GM18502 (cell line): ENCODE measurements at regions not wholly inside any gene's neighbourhood (a gene's known extent, or its start where the extent isn't known, plus 50 kb on each side); places are given as distances from the start of the nearest gene placed in this dataset.
"Not testable (repeated sequence)": the region's sequence is repeated elsewhere in the genome, so short reads cannot be mapped to it uniquely, and the experiment has no call there.

Experiments
- ATAC-seq: cut with Tn5 transposase; IDR thresholded peaks from one replicate; pipeline ENCODE4 v1.9.1; 2021; ENCODE audit warnings: mild to moderate bottlenecking; ENCODE audit not compliant: unreplicated experiment, poor library complexity

GRCh38 chr6:6984585-6985366 is 123.0 kb upstream of the RREB1 start:
- no peak for ATAC-seq

DNA sequence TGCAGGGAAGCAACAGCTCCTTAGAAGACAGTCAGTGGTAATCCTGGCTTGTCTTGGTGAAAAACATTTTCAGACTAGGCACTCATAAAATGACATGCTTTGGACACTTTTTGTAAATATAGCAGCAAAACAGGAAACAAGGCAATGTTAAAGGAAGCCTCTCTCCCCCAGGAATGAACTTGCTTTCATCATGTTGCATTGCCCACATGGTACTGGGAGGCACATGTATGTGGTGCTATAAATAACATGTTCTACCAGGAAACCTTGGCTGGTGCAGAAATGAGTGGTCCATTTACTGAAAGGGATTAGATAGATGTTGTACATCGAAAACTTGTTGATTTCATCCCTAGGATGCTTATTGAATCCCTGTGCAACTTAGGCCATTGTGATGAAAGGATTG is 121.4 kb upstream of the RREB1 start:
- ATAC-seq: no peak

- no peak for ATAC-seq
Measured at GRCh38 chr6:6987749-6988148, 120.0 kb upstream of the RREB1 start.

- ATAC-seq: not testable (repeated sequence)
Measured at GRCh38 chr6:6990059-6990458, 117.7 kb upstream of the RREB1 start.

DNA sequence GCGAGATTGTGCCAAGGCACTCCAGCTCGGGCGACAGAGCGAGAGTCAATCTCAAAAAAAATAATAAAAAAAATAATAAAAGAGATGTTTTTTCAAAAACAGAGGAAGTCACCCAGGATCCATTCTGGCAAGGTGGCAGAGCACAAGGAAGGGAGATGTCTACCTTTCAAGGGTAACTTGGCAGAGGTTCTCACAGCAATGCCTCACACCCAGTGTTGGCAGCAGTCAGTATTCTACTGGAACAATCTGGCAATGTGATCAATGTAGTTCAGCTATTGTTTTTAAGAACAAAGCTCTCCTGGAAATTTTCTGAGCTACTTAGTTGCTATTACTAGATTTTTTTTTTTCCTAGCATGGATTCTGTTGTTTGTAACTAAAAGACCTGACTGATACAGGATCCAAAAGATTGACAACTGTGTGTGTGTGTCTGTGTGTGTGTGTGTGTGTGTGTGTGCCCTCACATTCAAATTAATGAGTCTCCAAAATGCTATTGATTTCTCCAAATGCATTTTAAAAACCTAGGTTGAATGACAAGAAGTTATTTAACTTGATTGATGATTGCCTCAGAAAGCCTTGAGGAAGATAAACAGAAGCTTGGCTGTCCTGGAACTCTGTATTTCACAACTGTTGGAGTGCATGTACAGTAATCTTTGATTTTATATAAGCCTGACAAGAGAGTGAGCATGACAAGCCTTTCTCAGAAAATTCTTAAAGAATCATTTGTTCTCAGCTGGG is 114.1 kb upstream of the RREB1 start:
- ATAC-seq: no peak

GRCh38 chr6:6994796-6995195 is 113.0 kb upstream of the RREB1 start:
- ATAC-seq: no peak

GRCh38 chr6:6995328-6995727 is 112.4 kb upstream of the RREB1 start:
- ATAC-seq: no peak

GRCh38 chr6:6996124-6996523 is 111.6 kb upstream of the RREB1 start:
- ATAC-seq: no peak

GRCh38 chr6:6997263-6998193 is 110.2 kb upstream of the RREB1 start:
- ATAC-seq: no peak

GRCh38 chr6:6998194-6998569 is 109.6 kb upstream of the RREB1 start:
- no peak for ATAC-seq

GRCh38 chr6:7000825-7001777 is 106.7 kb upstream of the RREB1 start:
- no peak for ATAC-seq

DNA sequence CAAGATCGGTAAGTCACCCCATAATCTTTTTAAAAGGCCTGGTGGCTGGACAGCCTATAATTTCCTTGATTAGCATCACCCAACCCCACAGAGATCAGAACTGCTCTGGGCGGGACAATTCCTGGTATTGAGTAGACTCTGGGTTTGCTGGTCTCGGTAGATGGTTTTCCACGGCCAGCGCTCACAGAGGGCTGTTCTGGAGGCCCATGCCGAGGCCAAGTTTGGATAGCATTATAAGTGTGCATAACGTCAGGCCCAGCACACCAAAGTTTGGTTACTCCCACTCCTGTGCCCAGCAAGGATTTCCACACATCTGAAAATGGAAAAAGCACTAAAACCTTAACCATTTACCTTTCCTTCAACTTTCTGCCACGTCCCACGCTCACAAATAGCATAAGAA is 104.7 kb upstream of the RREB1 start:
- ATAC-seq: no peak

DNA sequence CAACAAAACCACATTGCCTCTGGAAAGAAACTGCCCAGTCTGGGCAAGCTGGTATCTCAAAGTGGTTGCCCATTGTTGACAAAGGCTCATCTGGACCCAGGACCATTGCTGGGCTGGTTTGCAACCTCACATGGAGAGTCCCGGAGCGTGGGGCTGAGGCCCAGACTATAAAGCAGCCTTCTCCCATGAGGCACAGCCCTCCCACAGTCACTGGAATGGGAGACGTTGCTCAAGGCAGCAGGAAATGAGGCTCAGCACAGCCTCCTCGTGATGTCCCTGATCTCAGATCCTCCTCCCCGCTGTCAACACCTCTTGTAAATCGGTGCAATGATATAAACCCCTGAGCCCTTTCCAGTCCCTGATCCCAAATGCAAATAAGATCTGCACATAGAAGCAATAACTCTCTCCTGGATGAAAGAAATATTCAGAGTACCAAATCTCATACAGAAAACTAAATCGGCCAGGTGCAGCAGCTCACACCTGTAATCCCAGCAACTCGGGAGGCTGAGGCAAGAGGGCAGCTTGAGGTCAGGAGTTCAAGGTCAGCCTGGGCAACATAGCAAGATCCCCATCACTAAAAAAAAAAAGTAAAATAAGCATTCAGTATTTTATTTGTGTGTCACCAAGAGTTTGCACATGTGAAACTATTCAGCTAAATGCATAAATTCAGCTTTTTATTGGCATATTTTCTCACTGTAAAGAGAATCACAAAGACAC is 103.0 kb upstream of the RREB1 start:
- no peak for ATAC-seq

DNA sequence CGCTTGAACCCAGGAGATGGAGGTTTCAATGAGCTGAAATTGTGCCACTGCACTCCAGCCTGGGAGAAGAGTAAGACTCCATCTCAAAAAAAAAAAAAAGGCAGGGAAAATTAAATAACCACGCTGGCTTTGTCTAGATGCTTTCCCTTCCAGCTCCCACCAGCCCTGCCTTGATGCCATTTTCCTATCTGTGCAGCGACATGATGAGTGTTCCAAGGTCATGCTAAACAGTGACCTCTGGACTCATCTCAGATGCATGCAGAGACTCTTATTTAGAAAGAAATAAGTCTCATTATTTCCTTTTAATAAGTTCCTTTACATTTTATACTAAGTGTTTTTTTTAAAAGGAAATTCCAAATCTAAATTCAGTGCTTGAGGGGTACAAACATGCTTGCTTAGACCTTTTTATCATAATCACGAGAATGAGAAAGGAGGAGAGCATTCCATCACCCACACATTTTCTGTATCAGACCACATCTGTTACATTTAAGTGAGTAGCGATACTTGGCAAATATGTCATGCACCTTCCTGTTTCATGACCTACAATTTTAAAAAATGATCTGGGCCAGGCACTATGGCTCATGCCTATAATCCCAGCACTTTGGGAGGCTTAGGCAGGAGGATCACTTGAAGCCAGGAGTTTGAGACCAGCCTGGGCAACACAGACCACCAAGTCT is 101.1 kb upstream of the RREB1 start:
- ATAC-seq: no peak

DNA sequence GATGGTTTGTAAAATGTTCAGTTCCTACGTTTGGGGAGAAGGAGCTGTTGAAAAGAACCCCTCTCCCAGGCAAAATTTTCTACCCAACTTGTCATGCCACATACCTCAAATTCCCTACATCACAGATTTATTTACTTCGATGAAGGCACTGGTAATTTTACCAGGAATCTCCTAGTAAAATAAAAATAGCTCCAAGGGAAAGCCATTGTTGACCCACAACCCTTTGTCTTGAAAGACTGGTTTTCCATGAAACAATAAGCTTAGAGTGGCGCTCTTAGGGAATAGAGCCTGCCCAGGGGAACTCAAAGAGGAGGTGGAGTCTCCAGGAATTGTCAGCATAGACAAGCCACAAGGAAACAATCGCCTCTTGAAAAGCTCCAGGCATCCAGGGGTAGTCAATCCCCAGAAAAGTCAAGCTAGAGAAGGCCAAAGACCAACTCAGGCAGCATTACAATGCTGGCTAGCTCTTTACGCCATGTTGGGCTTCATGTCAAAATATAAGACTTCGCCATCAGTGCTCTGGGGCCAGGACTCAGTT is 99.2 kb upstream of the RREB1 start:
- no peak for ATAC-seq

DNA sequence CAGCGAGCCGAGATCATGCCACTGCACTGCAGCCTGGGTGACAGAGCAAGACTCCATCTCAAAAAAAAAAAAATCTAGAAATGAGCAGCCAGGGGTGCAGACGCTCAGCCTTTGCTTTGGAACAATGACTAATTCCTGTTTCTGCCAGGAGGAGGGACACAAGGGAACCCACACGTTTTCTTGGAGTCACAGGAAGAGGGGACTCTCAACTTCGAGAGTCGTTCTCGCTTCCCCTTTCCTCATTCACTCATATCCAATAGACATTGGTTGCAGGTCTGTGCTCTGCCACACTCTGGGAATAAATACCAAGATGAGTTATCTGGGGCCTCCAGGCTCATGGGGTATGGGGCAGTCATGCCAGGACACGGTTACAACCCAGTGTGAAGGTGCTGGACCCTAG is 91.5 kb upstream of the RREB1 start:
- ATAC-seq: no peak

DNA sequence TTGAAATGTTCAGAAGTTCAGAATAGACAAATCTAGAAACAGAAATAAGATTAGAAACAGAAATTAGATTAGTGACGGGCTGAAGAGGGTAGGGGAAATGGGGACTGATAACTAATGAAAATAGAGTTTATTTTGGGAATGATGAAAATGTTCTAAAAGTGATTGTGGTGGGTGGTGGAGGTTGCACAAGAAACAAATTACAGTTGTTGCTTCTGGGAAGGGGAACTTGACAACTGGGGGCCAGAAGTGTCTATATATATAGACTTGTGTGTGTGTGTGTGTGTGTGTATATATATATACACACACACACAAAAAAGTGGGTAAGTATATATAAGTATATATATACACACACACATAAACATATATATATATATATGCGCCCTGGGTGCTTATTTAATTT is 86.5 kb upstream of the RREB1 start:
- no peak for ATAC-seq

DNA sequence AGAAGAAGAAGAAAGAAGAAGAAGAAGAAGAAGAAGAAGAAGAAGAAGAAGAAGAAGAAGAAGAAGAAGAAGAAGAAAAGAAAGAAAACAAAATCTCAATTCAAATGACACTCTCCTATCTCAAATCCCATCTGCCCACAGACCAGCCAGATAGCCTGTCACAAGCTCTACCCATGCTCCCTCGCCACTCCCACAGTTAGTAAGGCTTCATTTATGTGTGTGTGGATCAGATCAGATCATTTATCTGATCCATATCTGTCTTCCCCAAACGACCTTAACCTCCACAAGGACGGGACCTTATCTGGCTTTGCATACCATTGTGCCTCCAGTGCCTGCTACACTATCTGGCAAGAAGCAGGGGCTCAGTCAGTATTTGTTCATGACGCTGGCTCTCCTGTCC is 81.9 kb upstream of the RREB1 start:
- ATAC-seq: no peak
